ENCODE measurements at regions not wholly inside any gene's neighbourhood (a gene's known extent, or its start where the extent isn't known, plus 50 kb on each side); places are given as distances from the start of the nearest gene placed in this dataset.

DNA sequence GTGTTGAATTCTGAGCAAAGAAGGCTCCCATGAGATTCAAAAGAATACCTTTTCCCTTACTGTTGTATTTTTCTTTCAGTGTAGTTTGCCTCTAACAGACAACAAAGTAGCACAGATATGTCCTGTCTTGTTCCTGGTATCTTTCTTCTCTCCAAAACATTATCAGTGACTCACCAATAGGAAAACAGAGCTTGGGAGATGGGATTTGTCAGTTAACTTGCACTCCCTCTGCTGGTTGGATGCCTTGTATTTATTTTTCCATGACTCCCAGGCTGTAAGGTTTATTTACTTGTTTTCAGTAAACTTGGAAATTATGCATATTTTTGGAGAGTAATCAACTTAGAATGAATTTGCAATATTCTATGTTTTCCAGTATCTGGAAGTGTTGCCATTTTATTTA lies 129.7 kb downstream of the SAMD9 start:
- no peak for ATAC-seq (replicated peaks; ENCODE audit: extremely low read depth, poor library complexity, severe bottlenecking)
- H3K4me1 Mint-ChIP-seq = no peaks in the 10 kb centered on the region
- DNase-seq (ENCODE audit: low spot score in 2 of 2) = no peak
- no peak overlapping the region for H3K27ac Mint-ChIP-seq (ENCODE audit: low read depth)
- peaks cover 16% of the 10 kb centered on the region for H3K27me3 Mint-ChIP-seq
- no peaks in the 10 kb centered on the region for H3K36me3 Mint-ChIP-seq (ENCODE audit: insufficient read depth)
- no peaks in the 10 kb centered on the region for H3K9me3 Mint-ChIP-seq
- H3K4me3 Mint-ChIP-seq = no peak overlapping the region

- H3K27ac Mint-ChIP-seq (ENCODE audit: low read depth) = no peak overlapping the region
- H3K4me3 Mint-ChIP-seq = no peak overlapping the region
- no peaks in the 10 kb centered on the region for H3K36me3 Mint-ChIP-seq (ENCODE audit: insufficient read depth)
- H3K4me1 Mint-ChIP-seq = no peaks in the 10 kb centered on the region
- H3K9me3 Mint-ChIP-seq = no peaks in the 10 kb centered on the region
- peaks cover 16% of the 10 kb centered on the region for H3K27me3 Mint-ChIP-seq
- DNase-seq (ENCODE audit: low spot score in 2 of 2) (no peak), ATAC-seq (replicated peaks; ENCODE audit: extremely low read depth, poor library complexity, severe bottlenecking) (no peak)
These were observed 130.2 kb downstream of the SAMD9 start for GRCh38 chr7:92987538-92987937.

GRCh38 chr7:92987095-92987494 lies 130.7 kb downstream of the SAMD9 start:
- H3K27ac Mint-ChIP-seq (ENCODE audit: low read depth) = no peak overlapping the region
- H3K27me3 Mint-ChIP-seq = peaks cover 16% of the 10 kb centered on the region

GRCh38 chr7:92982928-92983327 lies 134.9 kb downstream of the SAMD9 start:
- Mint-ChIP-seq H3K4me3 (no peak overlapping the region), H3K9me3 (peaks cover 17% of the 10 kb centered on the region), H3K4me1 (no peaks in the 10 kb centered on the region), H3K27ac (ENCODE audit: low read depth) (no peak overlapping the region), H3K27me3 (no peaks in the 10 kb centered on the region), H3K36me3 (ENCODE audit: insufficient read depth) (no peaks in the 10 kb centered on the region)
- no peak for DNase-seq (ENCODE audit: low spot score in 2 of 2)
- no peak for ATAC-seq (replicated peaks; ENCODE audit: extremely low read depth, poor library complexity, severe bottlenecking)

More at GRCh38 chr7:92987095-92987494, 130.7 kb downstream of the SAMD9 start:
- Mint-ChIP-seq H3K36me3 (ENCODE audit: insufficient read depth) (no peaks in the 10 kb centered on the region), H3K9me3 (no peaks in the 10 kb centered on the region), H3K4me1 (no peaks in the 10 kb centered on the region), H3K4me3 (no peak overlapping the region)
- no peak for DNase-seq (ENCODE audit: low spot score in 2 of 2)
- no peak for ATAC-seq (replicated peaks; ENCODE audit: extremely low read depth, poor library complexity, severe bottlenecking)

GRCh38 chr7:92976931-92977330 lies 140.6 kb upstream of the CDK6 start:
- no peaks in the 10 kb centered on the region for H3K36me3 Mint-ChIP-seq (ENCODE audit: insufficient read depth)
- no peak overlapping the region for H3K27ac Mint-ChIP-seq (ENCODE audit: low read depth)
- no peak for ATAC-seq (replicated peaks; ENCODE audit: extremely low read depth, poor library complexity, severe bottlenecking)
- H3K27me3 Mint-ChIP-seq = no peaks in the 10 kb centered on the region
- H3K4me1 Mint-ChIP-seq = no peaks in the 10 kb centered on the region
- no peak overlapping the region for H3K4me3 Mint-ChIP-seq
- no peak for DNase-seq (ENCODE audit: low spot score in 2 of 2)
- peaks cover 37% of the 10 kb centered on the region for H3K9me3 Mint-ChIP-seq

GRCh38 chr7:92973974-92974373 lies 137.6 kb upstream of the CDK6 start:
- Mint-ChIP-seq H3K36me3 (ENCODE audit: insufficient read depth) (peaks cover 2% of the 10 kb centered on the region), H3K27me3 (no peaks in the 10 kb centered on the region), H3K27ac (ENCODE audit: low read depth) (no peak overlapping the region), H3K9me3 (peaks cover 26% of the 10 kb centered on the region), H3K4me3 (no peak overlapping the region), H3K4me1 (no peaks in the 10 kb centered on the region)
- DNase-seq (ENCODE audit: low spot score in 2 of 2) = no peak
- ATAC-seq (replicated peaks; ENCODE audit: extremely low read depth, poor library complexity, severe bottlenecking) = no peak

DNA sequence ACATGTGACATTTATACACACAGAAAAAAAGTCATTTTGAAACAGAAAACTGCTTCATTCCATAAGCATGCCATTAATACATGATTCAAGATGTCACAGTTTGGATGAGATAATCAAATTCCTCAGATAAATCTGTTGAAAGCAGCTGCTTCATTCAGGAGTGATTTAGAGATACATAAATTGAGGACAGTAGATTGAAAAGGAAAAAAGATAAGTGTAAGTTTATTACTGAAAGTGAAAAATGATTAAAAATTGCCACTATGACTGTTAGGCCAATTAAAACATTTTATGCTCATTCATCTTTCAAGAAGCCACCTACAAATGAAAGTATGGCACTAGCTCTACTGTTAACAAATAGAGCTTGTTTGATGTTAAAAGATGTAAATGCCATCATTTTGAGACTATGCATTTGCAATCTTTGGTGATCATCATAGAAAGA lies 136.9 kb upstream of the CDK6 start:
- Mint-ChIP-seq H3K4me1 (no peaks in the 10 kb centered on the region), H3K9me3 (peaks cover 20% of the 10 kb centered on the region), H3K4me3 (no peak overlapping the region), H3K27me3 (no peaks in the 10 kb centered on the region), H3K36me3 (ENCODE audit: insufficient read depth) (peaks cover 2% of the 10 kb centered on the region), H3K27ac (ENCODE audit: low read depth) (no peak overlapping the region)
- ATAC-seq (replicated peaks; ENCODE audit: extremely low read depth, poor library complexity, severe bottlenecking) = no peak
- DNase-seq (ENCODE audit: low spot score in 2 of 2) = no peak

GRCh38 chr7:92972441-92972840 lies 136.1 kb upstream of the CDK6 start:
- Mint-ChIP-seq H3K27ac (ENCODE audit: low read depth) (no peak overlapping the region), H3K36me3 (ENCODE audit: insufficient read depth) (peaks cover 2% of the 10 kb centered on the region), H3K4me3 (no peak overlapping the region), H3K27me3 (no peaks in the 10 kb centered on the region), H3K9me3 (peaks cover 16% of the 10 kb centered on the region), H3K4me1 (no peaks in the 10 kb centered on the region)
- ATAC-seq (replicated peaks; ENCODE audit: extremely low read depth, poor library complexity, severe bottlenecking) (no peak), DNase-seq (ENCODE audit: low spot score in 2 of 2) (no peak)

- no peaks in the 10 kb centered on the region for H3K9me3 Mint-ChIP-seq
- H3K36me3 Mint-ChIP-seq (ENCODE audit: insufficient read depth) = peaks cover 2% of the 10 kb centered on the region
- H3K4me1 Mint-ChIP-seq = no peaks in the 10 kb centered on the region
- no peak overlapping the region for H3K4me3 Mint-ChIP-seq
- ATAC-seq (replicated peaks; ENCODE audit: extremely low read depth, poor library complexity, severe bottlenecking) (no peak), DNase-seq (ENCODE audit: low spot score in 2 of 2) (no peak)
- no peak overlapping the region for H3K27ac Mint-ChIP-seq (ENCODE audit: low read depth)
- H3K27me3 Mint-ChIP-seq = no peaks in the 10 kb centered on the region
These were observed 132.7 kb upstream of the CDK6 start for GRCh38 chr7:92969061-92969460.

DNA sequence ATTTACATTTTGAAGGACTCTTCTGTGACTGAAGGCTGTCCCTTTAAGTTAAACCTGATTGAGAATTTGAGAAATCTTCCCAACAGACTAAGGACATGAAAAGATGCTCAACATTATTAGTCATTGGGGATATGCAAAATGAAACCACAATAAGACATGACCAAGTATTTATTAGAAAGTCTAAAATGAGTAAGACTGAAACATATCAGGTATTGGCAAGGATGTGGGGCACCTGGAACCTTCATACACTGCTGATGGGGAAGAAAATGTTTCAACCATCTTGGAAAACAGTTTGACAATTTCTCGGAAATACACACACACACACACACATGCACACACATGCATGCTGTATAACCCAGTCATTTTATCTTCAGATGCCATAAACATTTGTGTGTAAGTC lies 132.1 kb upstream of the CDK6 start:
- Mint-ChIP-seq H3K27me3 (no peaks in the 10 kb centered on the region), H3K4me3 (no peak overlapping the region), H3K27ac (ENCODE audit: low read depth) (no peak overlapping the region), H3K9me3 (no peaks in the 10 kb centered on the region), H3K36me3 (ENCODE audit: insufficient read depth) (peaks cover 2% of the 10 kb centered on the region), H3K4me1 (no peaks in the 10 kb centered on the region)
- no peak for ATAC-seq (replicated peaks; ENCODE audit: extremely low read depth, poor library complexity, severe bottlenecking)
- no peak for DNase-seq (ENCODE audit: low spot score in 2 of 2)

- Mint-ChIP-seq H3K4me3 (no peak overlapping the region), H3K9me3 (no peaks in the 10 kb centered on the region), H3K27me3 (no peaks in the 10 kb centered on the region), H3K36me3 (ENCODE audit: insufficient read depth) (peaks cover 2% of the 10 kb centered on the region), H3K27ac (ENCODE audit: low read depth) (no peak overlapping the region), H3K4me1 (no peaks in the 10 kb centered on the region)
- ATAC-seq (replicated peaks; ENCODE audit: extremely low read depth, poor library complexity, severe bottlenecking) = no peak
- no peak for DNase-seq (ENCODE audit: low spot score in 2 of 2)
These were observed 130.9 kb upstream of the CDK6 start for GRCh38 chr7:92967238-92967637.

GRCh38 chr7:92964141-92964540 lies 127.8 kb upstream of the CDK6 start:
- Mint-ChIP-seq H3K36me3 (ENCODE audit: insufficient read depth) (no peaks in the 10 kb centered on the region), H3K27me3 (no peaks in the 10 kb centered on the region), H3K27ac (ENCODE audit: low read depth) (no peak overlapping the region), H3K4me1 (no peaks in the 10 kb centered on the region), H3K4me3 (no peak overlapping the region), H3K9me3 (no peaks in the 10 kb centered on the region)
- no peak for ATAC-seq (replicated peaks; ENCODE audit: extremely low read depth, poor library complexity, severe bottlenecking)
- DNase-seq (ENCODE audit: low spot score in 2 of 2) = no peak

- no peaks in the 10 kb centered on the region for H3K4me1 Mint-ChIP-seq
- peaks cover under 1% of the 10 kb centered on the region for H3K27me3 Mint-ChIP-seq
- no peaks in the 10 kb centered on the region for H3K9me3 Mint-ChIP-seq
- no peak overlapping the region for H3K4me3 Mint-ChIP-seq
- H3K36me3 Mint-ChIP-seq (ENCODE audit: insufficient read depth) = no peaks in the 10 kb centered on the region
- no peak overlapping the region for H3K27ac Mint-ChIP-seq (ENCODE audit: low read depth)
- DNase-seq (ENCODE audit: low spot score in 2 of 2) = no peak
- no peak for ATAC-seq (replicated peaks; ENCODE audit: extremely low read depth, poor library complexity, severe bottlenecking)
These were observed 127.2 kb upstream of the CDK6 start for GRCh38 chr7:92963566-92963965.

- Mint-ChIP-seq H3K9me3 (peaks cover 3% of the 10 kb centered on the region), H3K36me3 (ENCODE audit: insufficient read depth) (no peaks in the 10 kb centered on the region), H3K4me1 (no peaks in the 10 kb centered on the region), H3K4me3 (no peak overlapping the region), H3K27ac (ENCODE audit: low read depth) (no peak overlapping the region), H3K27me3 (peaks cover 17% of the 10 kb centered on the region)
- no peak for ATAC-seq (replicated peaks; ENCODE audit: extremely low read depth, poor library complexity, severe bottlenecking)
- no peak for DNase-seq (ENCODE audit: low spot score in 2 of 2)
These were observed 125.6 kb upstream of the CDK6 start for GRCh38 chr7:92961961-92962360.

All from central memory CD8-positive, alpha-beta T cell (primary cell).